ENCODE measurements at regions not wholly inside any gene's neighbourhood (a gene's known extent, or its start where the extent isn't known, plus 50 kb on each side); places are given as distances from the start of the nearest gene placed in this dataset.

- intact Hi-C loops (cut with DNase I; ENCODE audit: low total_unique reads) (no loop called here), in situ Hi-C loops (cut with MboI; ENCODE audit: low pct_ligation_motif_present in 1 of 4, low pct_unique_long_range_greater_than_20kb in 1 of 4, low sequenced_read_pairs in 3 of 4) (no loop called here)
- Histone ChIP-seq H3K36me3 (no peaks in the 10 kb centered on the region), H3K9me3 (no peaks in the 10 kb centered on the region), H3K4me1 (no peaks in the 10 kb centered on the region), H3K27ac (no peak overlapping the region), H3K4me3 (no peak overlapping the region), H3K27me3 (no peaks in the 10 kb centered on the region)
- TF ChIP-seq EP300 (IDR thresholded peaks at IDR 0.05; ENCODE audit: low read depth) (no peak), POLR2A (IDR thresholded peaks at IDR 0.05) (no peak), POLR2AphosphoS5 (IDR thresholded peaks at IDR 0.05) (no peak)
- no peak for DNase-seq
Measured at GRCh38 chr2:19225126-19225525, 133.3 kb downstream of the OSR1 start.

- H3K27ac ChIP-seq, result no peak overlapping the region
- intact Hi-C loops (cut with DNase I; ENCODE audit: low total_unique reads) (no loop called here), in situ Hi-C loops (cut with MboI; ENCODE audit: low pct_ligation_motif_present in 1 of 4, low pct_unique_long_range_greater_than_20kb in 1 of 4, low sequenced_read_pairs in 3 of 4) (no loop called here)
- no peaks in the 10 kb centered on the region for H3K4me1 ChIP-seq
- H3K36me3 ChIP-seq, result no peaks in the 10 kb centered on the region
- WGBS, 2 donors (ENCODE audit: low coverage in 1 of 2), result 56 to 77% methylated on average over 1 of the region's 1 CpG
- H3K9me3 ChIP-seq, result no peaks in the 10 kb centered on the region
- TF ChIP-seq POLR2A (IDR thresholded peaks at IDR 0.05), result no peak
- DNase-seq, result no peak
- no peak overlapping the region for H3K4me3 ChIP-seq
- no peaks in the 10 kb centered on the region for H3K27me3 ChIP-seq
Measured at GRCh38 chr2:19224486-19224885, 133.9 kb downstream of the OSR1 start.

GRCh38 chr2:19224011-19224410 is 134.4 kb downstream of the OSR1 start:
- Histone ChIP-seq H3K27ac (no peak overlapping the region), H3K27me3 (no peaks in the 10 kb centered on the region), H3K36me3 (no peaks in the 10 kb centered on the region), H3K4me1 (no peaks in the 10 kb centered on the region), H3K9me3 (no peaks in the 10 kb centered on the region), H3K4me3 (no peak overlapping the region)
- no peak for TF ChIP-seq EP300 (IDR thresholded peaks at IDR 0.05; ENCODE audit: low read depth)
- no peak for TF ChIP-seq POLR2A (IDR thresholded peaks at IDR 0.05)
- no peak for TF ChIP-seq POLR2AphosphoS5 (IDR thresholded peaks at IDR 0.05)
- TF ChIP-seq, protein P1, sequence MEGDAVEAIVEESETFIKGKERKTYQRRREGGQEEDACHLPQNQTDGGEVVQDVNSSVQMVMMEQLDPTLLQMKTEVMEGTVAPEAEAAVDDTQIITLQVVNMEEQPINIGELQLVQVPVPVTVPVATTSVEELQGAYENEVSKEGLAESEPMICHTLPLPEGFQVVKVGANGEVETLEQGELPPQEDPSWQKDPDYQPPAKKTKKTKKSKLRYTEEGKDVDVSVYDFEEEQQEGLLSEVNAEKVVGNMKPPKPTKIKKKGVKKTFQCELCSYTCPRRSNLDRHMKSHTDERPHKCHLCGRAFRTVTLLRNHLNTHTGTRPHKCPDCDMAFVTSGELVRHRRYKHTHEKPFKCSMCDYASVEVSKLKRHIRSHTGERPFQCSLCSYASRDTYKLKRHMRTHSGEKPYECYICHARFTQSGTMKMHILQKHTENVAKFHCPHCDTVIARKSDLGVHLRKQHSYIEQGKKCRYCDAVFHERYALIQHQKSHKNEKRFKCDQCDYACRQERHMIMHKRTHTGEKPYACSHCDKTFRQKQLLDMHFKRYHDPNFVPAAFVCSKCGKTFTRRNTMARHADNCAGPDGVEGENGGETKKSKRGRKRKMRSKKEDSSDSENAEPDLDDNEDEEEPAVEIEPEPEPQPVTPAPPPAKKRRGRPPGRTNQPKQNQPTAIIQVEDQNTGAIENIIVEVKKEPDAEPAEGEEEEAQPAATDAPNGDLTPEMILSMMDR (IDR thresholded peaks at IDR 0.05), result no peak
- in situ Hi-C loops (cut with MboI; ENCODE audit: low pct_ligation_motif_present in 1 of 4, low pct_unique_long_range_greater_than_20kb in 1 of 4, low sequenced_read_pairs in 3 of 4), result no loop called here
- DNase-seq, result no peak
- WGBS, 2 donors (ENCODE audit: low coverage in 1 of 2), result 69 to 77% methylated on average over 5 of the region's 5 CpGs
- intact Hi-C loops (cut with DNase I; ENCODE audit: low total_unique reads), result no loop called here

GRCh38 chr2:19219060-19219459 is 139.4 kb downstream of the OSR1 start:
- no peak for DNase-seq
- no peaks in the 10 kb centered on the region for H3K9me3 ChIP-seq
- no peaks in the 10 kb centered on the region for H3K4me1 ChIP-seq
- in situ Hi-C loops (cut with MboI; ENCODE audit: low pct_ligation_motif_present in 1 of 4, low pct_unique_long_range_greater_than_20kb in 1 of 4, low sequenced_read_pairs in 3 of 4) (no loop called here), intact Hi-C loops (cut with DNase I; ENCODE audit: low total_unique reads) (no loop called here)
- no peaks in the 10 kb centered on the region for H3K27me3 ChIP-seq
- no peak overlapping the region for H3K4me3 ChIP-seq
- no peak for TF ChIP-seq POLR2AphosphoS5 (IDR thresholded peaks at IDR 0.05)
- TF ChIP-seq POLR2A (IDR thresholded peaks at IDR 0.05), result no peak
- TF ChIP-seq, protein P1 (IDR thresholded peaks at IDR 0.05), result no peak
- TF ChIP-seq EP300 (IDR thresholded peaks at IDR 0.05; ENCODE audit: low read depth), result no peak
- WGBS, 2 donors (ENCODE audit: low coverage in 1 of 2), result 70% methylated on average over 2 of the region's 2 CpGs
- no peak overlapping the region for H3K27ac ChIP-seq
- no peaks in the 10 kb centered on the region for H3K36me3 ChIP-seq

DNA sequence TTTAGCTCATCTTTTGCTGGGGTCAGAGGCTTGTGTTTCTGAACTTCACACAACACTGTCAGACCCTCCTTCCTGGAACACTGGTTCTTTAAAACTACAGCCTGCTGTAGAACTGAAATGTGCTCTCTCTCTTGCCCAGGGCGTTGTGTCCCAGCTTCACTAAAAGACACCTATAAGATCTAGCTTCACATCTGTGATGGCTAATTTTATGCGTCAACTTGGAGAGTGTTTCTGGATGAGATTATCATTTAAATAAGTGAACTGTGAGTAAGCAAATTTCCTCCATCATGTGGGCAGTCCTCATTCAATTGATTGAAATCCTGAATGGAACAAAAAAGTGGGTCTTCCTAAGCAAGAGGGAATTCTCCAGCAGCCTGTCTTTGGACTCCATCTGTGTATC is 140.3 kb downstream of the OSR1 start:
- Histone ChIP-seq H3K9me3 (no peaks in the 10 kb centered on the region), H3K4me1 (no peaks in the 10 kb centered on the region), H3K4me3 (no peak overlapping the region), H3K36me3 (no peaks in the 10 kb centered on the region), H3K27me3 (no peaks in the 10 kb centered on the region), H3K27ac (no peak overlapping the region)
- in situ Hi-C loops (cut with MboI; ENCODE audit: low pct_ligation_motif_present in 1 of 4, low pct_unique_long_range_greater_than_20kb in 1 of 4, low sequenced_read_pairs in 3 of 4), result no loop called here
- WGBS, 2 donors (ENCODE audit: low coverage in 1 of 2), result 90% methylated on average over 2 of the region's 2 CpGs; no CpG with 5 or more reads in 1 of the 2 donors
- DNase-seq, result no peak
- TF ChIP-seq POLR2A (IDR thresholded peaks at IDR 0.05), result no peak
- TF ChIP-seq POLR2AphosphoS5 (IDR thresholded peaks at IDR 0.05), result no peak
- TF ChIP-seq EP300 (IDR thresholded peaks at IDR 0.05; ENCODE audit: low read depth), result no peak
- TF ChIP-seq, protein P1 (IDR thresholded peaks at IDR 0.05), result no peak
- intact Hi-C loops (cut with DNase I; ENCODE audit: low total_unique reads), result no loop called here
